GM21723 (cell line): ENCODE measurements at regions not wholly inside any gene's neighbourhood (a gene's known extent, or its start where the extent isn't known, plus 50 kb on each side); places are given as distances from the start of the nearest gene placed in this dataset.
"Not testable (repeated sequence)": the region's sequence is repeated elsewhere in the genome, so short reads cannot be mapped to it uniquely, and the experiment has no call there.

Source experiments
- ATAC-seq: cut with Tn5 transposase; IDR thresholded peaks from one replicate; pipeline ENCODE4 v1.9.1; 2021; ENCODE audit warnings: mild to moderate bottlenecking, moderate library complexity; ENCODE audit not compliant: unreplicated experiment

- no peak for ATAC-seq
These were observed 280.1 kb downstream of the GATA3 start for GRCh38 chr10:8334631-8335030.

- ATAC-seq = no peak
These were observed 282.3 kb downstream of the GATA3 start for GRCh38 chr10:8336629-8337331.

GRCh38 chr10:8337332-8337651 lies 282.8 kb downstream of the GATA3 start:
- no peak for ATAC-seq

- ATAC-seq = no peak
These were observed 283.8 kb downstream of the GATA3 start for GRCh38 chr10:8338177-8338766.

GRCh38 chr10:8344756-8345155 lies 290.3 kb downstream of the GATA3 start:
- no peak for ATAC-seq

- no peak for ATAC-seq
These were observed 292.4 kb downstream of the GATA3 start for GRCh38 chr10:8346861-8347260.

GRCh38 chr10:8347614-8348013 lies 293.1 kb downstream of the GATA3 start:
- not testable (repeated sequence) for ATAC-seq

GRCh38 chr10:8349610-8350249 lies 295.2 kb downstream of the GATA3 start:
- ATAC-seq = no peak

GRCh38 chr10:8350250-8350967 lies 295.9 kb downstream of the GATA3 start:
- no peak for ATAC-seq

GRCh38 chr10:8352171-8353075 lies 297.9 kb downstream of the GATA3 start:
- ATAC-seq = no peak

- ATAC-seq = no peak
These were observed 301.8 kb downstream of the GATA3 start for GRCh38 chr10:8356283-8356682.

GRCh38 chr10:8359467-8359866 lies 305.0 kb downstream of the GATA3 start:
- ATAC-seq = no peak

- ATAC-seq = no peak
These were observed 305.9 kb downstream of the GATA3 start for GRCh38 chr10:8360365-8360764.

GRCh38 chr10:8360814-8361509 lies 306.5 kb downstream of the GATA3 start:
- no peak for ATAC-seq

GRCh38 chr10:8361510-8361844 lies 307.0 kb downstream of the GATA3 start:
- no peak for ATAC-seq

- ATAC-seq = no peak
These were observed 311.7 kb downstream of the GATA3 start for GRCh38 chr10:8365935-8366911.

- not testable (repeated sequence) for ATAC-seq
These were observed 313.4 kb downstream of the GATA3 start for GRCh38 chr10:8367672-8368411.

GRCh38 chr10:8369666-8370065 lies 315.2 kb downstream of the GATA3 start:
- ATAC-seq = no peak
